Sigmoid colon (tissue), 4 donors: ENCODE measurements at regions not wholly inside any gene's neighbourhood (a gene's known extent, or its start where the extent isn't known, plus 50 kb on each side); places are given as distances from the start of the nearest gene placed in this dataset.

ENCODE experiments used
- EP300 ChIP-seq, 4 donors: sonication (generic); formaldehyde crosslinking; IDR thresholded peaks; one replicate each; pipeline ENCODE4 v1.6.1; 2017; ENCODE audit warnings: antibody characterized with exemption in 4 of 4
- POLR2A ChIP-seq, 2 donors: fragments of 450-650 bp; IDR thresholded peaks; one replicate each; pipeline ENCODE4 v1.6.1; 2016; ENCODE audit warnings: antibody characterized with exemption in 2 of 2, mild to moderate bottlenecking in 2 of 2, moderate library complexity in 2 of 2
- POLR2AphosphoS5 ChIP-seq, 4 donors: sonication (generic); formaldehyde crosslinking; IDR thresholded peaks; one replicate each; pipeline ENCODE4 v1.6.1; 2017; ENCODE audit warnings: antibody characterized with exemption in 4 of 4
- TF ChIP-seq, protein P1 (sequence below), 4 experiments: fragments of 450-650 bp in 3 of 4; fragments of 200-600 bp in 1 of 4; IDR thresholded peaks; one replicate each; pipeline ENCODE4 v1.5.1; 2016 to 2019; ENCODE audit warnings: antibody characterized with exemption in 4 of 4, mild to moderate bottlenecking in 3 of 4, moderate library complexity in 2 of 4

GRCh38 chr6:68038815-68039408 lies 596.2 kb upstream of the ADGRB3 start:
- TF ChIP-seq POLR2AphosphoS5 (IDR thresholded peaks at IDR 0.05) (no peak), EP300 (IDR thresholded peaks at IDR 0.05) (no peak), POLR2A (IDR thresholded peaks at IDR 0.05) (no peak)
- TF ChIP-seq, protein P1, sequence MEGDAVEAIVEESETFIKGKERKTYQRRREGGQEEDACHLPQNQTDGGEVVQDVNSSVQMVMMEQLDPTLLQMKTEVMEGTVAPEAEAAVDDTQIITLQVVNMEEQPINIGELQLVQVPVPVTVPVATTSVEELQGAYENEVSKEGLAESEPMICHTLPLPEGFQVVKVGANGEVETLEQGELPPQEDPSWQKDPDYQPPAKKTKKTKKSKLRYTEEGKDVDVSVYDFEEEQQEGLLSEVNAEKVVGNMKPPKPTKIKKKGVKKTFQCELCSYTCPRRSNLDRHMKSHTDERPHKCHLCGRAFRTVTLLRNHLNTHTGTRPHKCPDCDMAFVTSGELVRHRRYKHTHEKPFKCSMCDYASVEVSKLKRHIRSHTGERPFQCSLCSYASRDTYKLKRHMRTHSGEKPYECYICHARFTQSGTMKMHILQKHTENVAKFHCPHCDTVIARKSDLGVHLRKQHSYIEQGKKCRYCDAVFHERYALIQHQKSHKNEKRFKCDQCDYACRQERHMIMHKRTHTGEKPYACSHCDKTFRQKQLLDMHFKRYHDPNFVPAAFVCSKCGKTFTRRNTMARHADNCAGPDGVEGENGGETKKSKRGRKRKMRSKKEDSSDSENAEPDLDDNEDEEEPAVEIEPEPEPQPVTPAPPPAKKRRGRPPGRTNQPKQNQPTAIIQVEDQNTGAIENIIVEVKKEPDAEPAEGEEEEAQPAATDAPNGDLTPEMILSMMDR (IDR thresholded peaks at IDR 0.05): no peak
